NCI-H146 (cell line): ENCODE measurements at regions not wholly inside any gene's neighbourhood (a gene's known extent, or its start where the extent isn't known, plus 50 kb on each side); places are given as distances from the start of the nearest gene placed in this dataset.
"Not testable (repeated sequence)": the region's sequence is repeated elsewhere in the genome, so short reads cannot be mapped to it uniquely, and the experiment has no call there.

ENCODE experiments used
- DNase-seq: peaks from one replicate; lab custom pipeline; 2025; lab: John Stamatoyannopoulos, UW

GRCh38 chr10:78096486-78096885 lies 62.8 kb downstream of the RPS24 start:
- not testable (repeated sequence) for DNase-seq

- DNase-seq = not testable (repeated sequence)
These were observed 68.9 kb downstream of the RPS24 start for GRCh38 chr10:78102593-78102992.

- DNase-seq = no peak
These were observed 75.5 kb downstream of the RPS24 start for GRCh38 chr10:78109210-78109609.

GRCh38 chr10:78115135-78115853 lies 81.6 kb downstream of the RPS24 start:
- no peak for DNase-seq

GRCh38 chr10:78116361-78116760 lies 82.7 kb downstream of the RPS24 start:
- DNase-seq = no peak

GRCh38 chr10:78118591-78118990 lies 84.9 kb downstream of the RPS24 start:
- DNase-seq = no peak

- no peak for DNase-seq
These were observed 88.1 kb downstream of the RPS24 start for GRCh38 chr10:78121801-78122200.

GRCh38 chr10:78124167-78124566 lies 90.5 kb downstream of the RPS24 start:
- no peak for DNase-seq

- no peak for DNase-seq
These were observed 95.5 kb downstream of the RPS24 start for GRCh38 chr10:78129211-78129610.

GRCh38 chr10:78130966-78131710 lies 97.5 kb downstream of the RPS24 start:
- DNase-seq = no peak

- DNase-seq = no peak
These were observed 101.2 kb downstream of the RPS24 start for GRCh38 chr10:78134773-78135306.

- DNase-seq = no peak
These were observed 103.5 kb downstream of the RPS24 start for GRCh38 chr10:78137147-78137546.

- DNase-seq = no peak
These were observed 105.7 kb downstream of the RPS24 start for GRCh38 chr10:78139341-78139740.

GRCh38 chr10:78140066-78140630 lies 106.5 kb downstream of the RPS24 start:
- no peak for DNase-seq

GRCh38 chr10:78143576-78143975 lies 109.9 kb downstream of the RPS24 start:
- DNase-seq = no peak

- DNase-seq = no peak
These were observed 112.5 kb downstream of the RPS24 start for GRCh38 chr10:78146200-78146599.

GRCh38 chr10:78147202-78147601 lies 113.5 kb downstream of the RPS24 start:
- DNase-seq = no peak

GRCh38 chr10:78148216-78148960 lies 114.7 kb downstream of the RPS24 start:
- no peak for DNase-seq

- DNase-seq = no peak
These were observed 115.4 kb downstream of the RPS24 start for GRCh38 chr10:78148961-78149612.

GRCh38 chr10:78150756-78151155 lies 117.1 kb downstream of the RPS24 start:
- no peak for DNase-seq

- DNase-seq = no peak
These were observed 122.1 kb downstream of the RPS24 start for GRCh38 chr10:78155722-78156121.

- peak; percentile 43 for DNase-seq
These were observed 126.9 kb downstream of the RPS24 start for GRCh38 chr10:78160591-78160990.
